AG08395 (cell line): ENCODE measurements at regions not wholly inside any gene's neighbourhood (a gene's known extent, or its start where the extent isn't known, plus 50 kb on each side); places are given as distances from the start of the nearest gene placed in this dataset.

Experiments
- DNase-seq: peaks from one replicate; pipeline ENCODE4 v3.0.0; 2012; ENCODE audit warnings: mixed read lengths, low spot score

- no peak for DNase-seq
Observed at GRCh38 chr18:77573571-77573970, 323.9 kb downstream of the GALR1 start.

- DNase-seq = no peak
Observed at GRCh38 chr18:77590943-77591515, 341.4 kb downstream of the GALR1 start.

GRCh38 chr18:77597726-77598125 lies 348.1 kb downstream of the GALR1 start:
- no peak for DNase-seq

GRCh38 chr18:77600674-77601073 lies 351.0 kb downstream of the GALR1 start:
- DNase-seq = no peak

- no peak for DNase-seq
Observed at GRCh38 chr18:77601567-77601966, 351.9 kb downstream of the GALR1 start.

GRCh38 chr18:77607087-77607486 lies 357.4 kb downstream of the GALR1 start:
- DNase-seq = no peak

GRCh38 chr18:77608807-77609206 lies 359.2 kb downstream of the GALR1 start:
- DNase-seq = no peak

GRCh38 chr18:77617694-77618093 lies 368.0 kb downstream of the GALR1 start:
- DNase-seq = no peak

- no peak for DNase-seq
Observed at GRCh38 chr18:77619525-77619924, 369.9 kb downstream of the GALR1 start.

GRCh38 chr18:77622009-77622692 lies 372.5 kb downstream of the GALR1 start:
- DNase-seq = no peak

GRCh38 chr18:77632758-77633157 lies 383.1 kb downstream of the GALR1 start:
- DNase-seq = no peak

GRCh38 chr18:77634494-77634893 lies 384.8 kb downstream of the GALR1 start:
- no peak for DNase-seq

- DNase-seq = no peak
Observed at GRCh38 chr18:77635451-77635850, 385.8 kb downstream of the GALR1 start.

- DNase-seq = no peak
Observed at GRCh38 chr18:77635858-77636257, 386.2 kb downstream of the GALR1 start.

- DNase-seq = no peak
Observed at GRCh38 chr18:77645170-77645872, 395.7 kb downstream of the GALR1 start.

GRCh38 chr18:77647472-77647871 lies 397.8 kb downstream of the GALR1 start:
- no peak for DNase-seq

GRCh38 chr18:77648411-77648810 lies 398.8 kb downstream of the GALR1 start:
- DNase-seq = no peak

- DNase-seq = peak; percentile 73
Observed at GRCh38 chr18:77650799-77651385, 401.2 kb downstream of the GALR1 start.

- no peak for DNase-seq
Observed at GRCh38 chr18:77651441-77651840, 401.8 kb downstream of the GALR1 start.

- DNase-seq = no peak
Observed at GRCh38 chr18:77653792-77654191, 404.1 kb downstream of the GALR1 start.

- DNase-seq = no peak
Observed at GRCh38 chr18:77654302-77654701, 404.7 kb downstream of the GALR1 start.

GRCh38 chr18:77657651-77658298 lies 408.1 kb downstream of the GALR1 start:
- DNase-seq = no peak

- no peak for DNase-seq
Observed at GRCh38 chr18:77658299-77658662, 408.6 kb downstream of the GALR1 start.
